ENCODE measurements at regions not wholly inside any gene's neighbourhood (a gene's known extent, or its start where the extent isn't known, plus 50 kb on each side); places are given as distances from the start of the nearest gene placed in this dataset.

- Histone ChIP-seq H3K9me3 (peaks cover 13% of the 10 kb centered on the region), H3K27me3 (no peaks in the 10 kb centered on the region), H3K4me1 (peaks cover 16% of the 10 kb centered on the region), H3K36me3 (no peaks in the 10 kb centered on the region), H3K4me3 (no peak overlapping the region), H3K27ac (no peak overlapping the region)
- DNase-seq (ENCODE audit: low spot score in 2 of 2), result no peak
- TF ChIP-seq POLR2AphosphoS5 (IDR thresholded peaks at IDR 0.05) (no peak), EP300 (IDR thresholded peaks at IDR 0.05) (no peak)
- 27% methylated on average over 3 of the region's 5 CpGs for WGBS
These were observed 106.0 kb downstream of the CYP26B1 start for GRCh38 chr2:72041638-72042111.

- no peak overlapping the region for H3K27ac ChIP-seq
- no peak for DNase-seq (ENCODE audit: low spot score in 2 of 2)
These were observed 106.8 kb downstream of the CYP26B1 start for GRCh38 chr2:72040629-72041571.

GRCh38 chr2:72038524-72038923, 109.1 kb downstream of the CYP26B1 start:
- Histone ChIP-seq H3K27me3 (no peaks in the 10 kb centered on the region), H3K36me3 (no peaks in the 10 kb centered on the region), H3K4me1 (peaks cover 17% of the 10 kb centered on the region), H3K4me3 (no peak overlapping the region), H3K27ac (no peak overlapping the region), H3K9me3 (peaks cover 5% of the 10 kb centered on the region)
- TF ChIP-seq POLR2AphosphoS5 (IDR thresholded peaks at IDR 0.05) (no peak), EP300 (IDR thresholded peaks at IDR 0.05) (no peak), POLR2A (IDR thresholded peaks at IDR 0.05) (no peak), CTCF (IDR thresholded peaks at IDR 0.05) (no peak)
- WGBS, result 88% methylated on average over 5 of the region's 5 CpGs
- no peak for DNase-seq (ENCODE audit: low spot score in 2 of 2)

More at GRCh38 chr2:72040629-72041571, 106.8 kb downstream of the CYP26B1 start:
- TF ChIP-seq EP300 (IDR thresholded peaks at IDR 0.05) (no peak), CTCF (IDR thresholded peaks at IDR 0.05) (no peak), POLR2AphosphoS5 (IDR thresholded peaks at IDR 0.05) (no peak), POLR2A (IDR thresholded peaks at IDR 0.05) (no peak)
- WGBS, result 76% methylated on average over 12 of the region's 12 CpGs
- H3K4me1 ChIP-seq, result peaks cover 16% of the 10 kb centered on the region
- H3K9me3 ChIP-seq, result peaks cover 13% of the 10 kb centered on the region
- no peak overlapping the region for H3K4me3 ChIP-seq
- no peaks in the 10 kb centered on the region for H3K27me3 ChIP-seq
- H3K36me3 ChIP-seq, result no peaks in the 10 kb centered on the region

GRCh38 chr2:72037261-72037666, 110.4 kb downstream of the CYP26B1 start:
- Histone ChIP-seq H3K9me3 (no peaks in the 10 kb centered on the region), H3K4me3 (no peak overlapping the region), H3K27ac (no peak overlapping the region), H3K36me3 (no peaks in the 10 kb centered on the region), H3K4me1 (peaks cover 29% of the 10 kb centered on the region), H3K27me3 (no peaks in the 10 kb centered on the region)
- TF ChIP-seq POLR2AphosphoS5 (IDR thresholded peaks at IDR 0.05) (no peak), CTCF (IDR thresholded peaks at IDR 0.05) (no peak), EP300 (IDR thresholded peaks at IDR 0.05) (no peak), POLR2A (IDR thresholded peaks at IDR 0.05) (no peak)
- no peak for DNase-seq (ENCODE audit: low spot score in 2 of 2)
- WGBS, result 72% methylated on average over 2 of the region's 5 CpGs

DNA sequence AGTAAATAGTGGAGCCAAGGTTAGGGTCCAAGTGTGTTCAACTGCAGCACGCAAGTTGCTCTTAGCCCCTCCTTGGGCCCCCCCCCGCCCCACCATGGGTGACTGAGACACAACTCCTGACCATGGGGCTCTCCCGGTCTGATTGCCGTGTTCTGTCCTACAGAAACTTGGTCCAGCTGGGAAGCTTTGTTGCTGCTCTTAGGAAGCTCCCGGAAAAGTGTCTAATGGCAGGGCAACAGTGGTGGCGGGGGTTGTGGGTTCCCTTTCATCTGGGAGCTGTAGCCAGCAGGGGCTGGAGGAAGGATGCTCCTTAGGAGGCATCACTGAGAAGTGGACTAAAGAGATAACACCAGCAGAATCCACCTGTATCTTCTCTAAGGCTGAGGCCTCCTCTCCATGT, 111.1 kb downstream of the CYP26B1 start:
- Histone ChIP-seq H3K27me3 (no peaks in the 10 kb centered on the region), H3K4me1 (peaks cover 26% of the 10 kb centered on the region), H3K27ac (no peak overlapping the region), H3K9me3 (no peaks in the 10 kb centered on the region), H3K4me3 (no peak overlapping the region), H3K36me3 (no peaks in the 10 kb centered on the region)
- DNase-seq (ENCODE audit: low spot score in 2 of 2), result no peak
- WGBS, result 83% methylated on average over 4 of the region's 6 CpGs
- TF ChIP-seq CTCF (IDR thresholded peaks at IDR 0.05), result no peak
- no peak for TF ChIP-seq POLR2AphosphoS5 (IDR thresholded peaks at IDR 0.05)
- TF ChIP-seq POLR2A (IDR thresholded peaks at IDR 0.05), result no peak
- TF ChIP-seq EP300 (IDR thresholded peaks at IDR 0.05), result no peak
